H1 (cell line): ENCODE measurements at regions not wholly inside any gene's neighbourhood (a gene's known extent, or its start where the extent isn't known, plus 50 kb on each side); places are given as distances from the start of the nearest gene placed in this dataset.

ENCODE experiments used
- CBX8 ChIP-seq: fragments of 300-800, 300-1000 bp; sonication (generic); IDR thresholded peaks from 2 replicates; pipeline ENCODE4 v1.7.1; 2016; ENCODE audit warnings: low read depth, low read length, borderline replicate concordance
- PHF8 ChIP-seq: fragments of 200-600 bp; sonication (generic); conservative IDR thresholded peaks from 2 replicates; pipeline ENCODE4 v1.7.1; 2012; ENCODE audit warnings: low read depth, mild to moderate bottlenecking, inconsistent platforms, low read length, moderate library complexity
- TF ChIP-seq, protein P1 (sequence below): fragments of 300-600 bp; sonication (generic); IDR thresholded peaks from 2 replicates; pipeline ENCODE4 v1.7.1; 2012; ENCODE audit warnings: low read length, moderate library complexity, mild to moderate bottlenecking, inconsistent platforms; ENCODE audit not compliant: insufficient replicate concordance

GRCh38 chr4:79650217-79650616 lies 242.2 kb upstream of the GK2 start (continued):
- TF ChIP-seq, protein P1, sequence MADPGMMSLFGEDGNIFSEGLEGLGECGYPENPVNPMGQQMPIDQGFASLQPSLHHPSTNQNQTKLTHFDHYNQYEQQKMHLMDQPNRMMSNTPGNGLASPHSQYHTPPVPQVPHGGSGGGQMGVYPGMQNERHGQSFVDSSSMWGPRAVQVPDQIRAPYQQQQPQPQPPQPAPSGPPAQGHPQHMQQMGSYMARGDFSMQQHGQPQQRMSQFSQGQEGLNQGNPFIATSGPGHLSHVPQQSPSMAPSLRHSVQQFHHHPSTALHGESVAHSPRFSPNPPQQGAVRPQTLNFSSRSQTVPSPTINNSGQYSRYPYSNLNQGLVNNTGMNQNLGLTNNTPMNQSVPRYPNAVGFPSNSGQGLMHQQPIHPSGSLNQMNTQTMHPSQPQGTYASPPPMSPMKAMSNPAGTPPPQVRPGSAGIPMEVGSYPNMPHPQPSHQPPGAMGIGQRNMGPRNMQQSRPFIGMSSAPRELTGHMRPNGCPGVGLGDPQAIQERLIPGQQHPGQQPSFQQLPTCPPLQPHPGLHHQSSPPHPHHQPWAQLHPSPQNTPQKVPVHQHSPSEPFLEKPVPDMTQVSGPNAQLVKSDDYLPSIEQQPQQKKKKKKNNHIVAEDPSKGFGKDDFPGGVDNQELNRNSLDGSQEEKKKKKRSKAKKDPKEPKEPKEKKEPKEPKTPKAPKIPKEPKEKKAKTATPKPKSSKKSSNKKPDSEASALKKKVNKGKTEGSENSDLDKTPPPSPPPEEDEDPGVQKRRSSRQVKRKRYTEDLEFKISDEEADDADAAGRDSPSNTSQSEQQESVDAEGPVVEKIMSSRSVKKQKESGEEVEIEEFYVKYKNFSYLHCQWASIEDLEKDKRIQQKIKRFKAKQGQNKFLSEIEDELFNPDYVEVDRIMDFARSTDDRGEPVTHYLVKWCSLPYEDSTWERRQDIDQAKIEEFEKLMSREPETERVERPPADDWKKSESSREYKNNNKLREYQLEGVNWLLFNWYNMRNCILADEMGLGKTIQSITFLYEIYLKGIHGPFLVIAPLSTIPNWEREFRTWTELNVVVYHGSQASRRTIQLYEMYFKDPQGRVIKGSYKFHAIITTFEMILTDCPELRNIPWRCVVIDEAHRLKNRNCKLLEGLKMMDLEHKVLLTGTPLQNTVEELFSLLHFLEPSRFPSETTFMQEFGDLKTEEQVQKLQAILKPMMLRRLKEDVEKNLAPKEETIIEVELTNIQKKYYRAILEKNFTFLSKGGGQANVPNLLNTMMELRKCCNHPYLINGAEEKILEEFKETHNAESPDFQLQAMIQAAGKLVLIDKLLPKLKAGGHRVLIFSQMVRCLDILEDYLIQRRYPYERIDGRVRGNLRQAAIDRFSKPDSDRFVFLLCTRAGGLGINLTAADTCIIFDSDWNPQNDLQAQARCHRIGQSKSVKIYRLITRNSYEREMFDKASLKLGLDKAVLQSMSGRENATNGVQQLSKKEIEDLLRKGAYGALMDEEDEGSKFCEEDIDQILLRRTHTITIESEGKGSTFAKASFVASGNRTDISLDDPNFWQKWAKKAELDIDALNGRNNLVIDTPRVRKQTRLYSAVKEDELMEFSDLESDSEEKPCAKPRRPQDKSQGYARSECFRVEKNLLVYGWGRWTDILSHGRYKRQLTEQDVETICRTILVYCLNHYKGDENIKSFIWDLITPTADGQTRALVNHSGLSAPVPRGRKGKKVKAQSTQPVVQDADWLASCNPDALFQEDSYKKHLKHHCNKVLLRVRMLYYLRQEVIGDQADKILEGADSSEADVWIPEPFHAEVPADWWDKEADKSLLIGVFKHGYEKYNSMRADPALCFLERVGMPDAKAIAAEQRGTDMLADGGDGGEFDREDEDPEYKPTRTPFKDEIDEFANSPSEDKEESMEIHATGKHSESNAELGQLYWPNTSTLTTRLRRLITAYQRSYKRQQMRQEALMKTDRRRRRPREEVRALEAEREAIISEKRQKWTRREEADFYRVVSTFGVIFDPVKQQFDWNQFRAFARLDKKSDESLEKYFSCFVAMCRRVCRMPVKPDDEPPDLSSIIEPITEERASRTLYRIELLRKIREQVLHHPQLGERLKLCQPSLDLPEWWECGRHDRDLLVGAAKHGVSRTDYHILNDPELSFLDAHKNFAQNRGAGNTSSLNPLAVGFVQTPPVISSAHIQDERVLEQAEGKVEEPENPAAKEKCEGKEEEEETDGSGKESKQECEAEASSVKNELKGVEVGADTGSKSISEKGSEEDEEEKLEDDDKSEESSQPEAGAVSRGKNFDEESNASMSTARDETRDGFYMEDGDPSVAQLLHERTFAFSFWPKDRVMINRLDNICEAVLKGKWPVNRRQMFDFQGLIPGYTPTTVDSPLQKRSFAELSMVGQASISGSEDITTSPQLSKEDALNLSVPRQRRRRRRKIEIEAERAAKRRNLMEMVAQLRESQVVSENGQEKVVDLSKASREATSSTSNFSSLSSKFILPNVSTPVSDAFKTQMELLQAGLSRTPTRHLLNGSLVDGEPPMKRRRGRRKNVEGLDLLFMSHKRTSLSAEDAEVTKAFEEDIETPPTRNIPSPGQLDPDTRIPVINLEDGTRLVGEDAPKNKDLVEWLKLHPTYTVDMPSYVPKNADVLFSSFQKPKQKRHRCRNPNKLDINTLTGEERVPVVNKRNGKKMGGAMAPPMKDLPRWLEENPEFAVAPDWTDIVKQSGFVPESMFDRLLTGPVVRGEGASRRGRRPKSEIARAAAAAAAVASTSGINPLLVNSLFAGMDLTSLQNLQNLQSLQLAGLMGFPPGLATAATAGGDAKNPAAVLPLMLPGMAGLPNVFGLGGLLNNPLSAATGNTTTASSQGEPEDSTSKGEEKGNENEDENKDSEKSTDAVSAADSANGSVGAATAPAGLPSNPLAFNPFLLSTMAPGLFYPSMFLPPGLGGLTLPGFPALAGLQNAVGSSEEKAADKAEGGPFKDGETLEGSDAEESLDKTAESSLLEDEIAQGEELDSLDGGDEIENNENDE, result no peak
- TF ChIP-seq PHF8, result no peak
- TF ChIP-seq CBX8, result no peak
